Coronary artery (tissue), 2 donors: ENCODE measurements at regions not wholly inside any gene's neighbourhood (a gene's known extent, or its start where the extent isn't known, plus 50 kb on each side); places are given as distances from the start of the nearest gene placed in this dataset.

Experiments used
- DNase-seq: peaks from one replicate; pipeline ENCODE4 v3.0.0-alpha.2; 2017; ENCODE audit warnings: low spot score
- H3K27ac ChIP-seq, 2 donors: fragments of 200-600 bp; sonication (generic); one replicate each; pipeline ENCODE4 v1.5.1; 2016 to 2019
- H3K4me3 ChIP-seq: fragments of 200-600 bp; sonication (generic); 2 replicates; pipeline ENCODE4 v1.5.1; 2016; ENCODE audit warnings: mild to moderate bottlenecking, moderate library complexity
- CTCF ChIP-seq: fragments of 200-600 bp; sonication (generic); IDR thresholded peaks from one replicate; pipeline ENCODE4 v1.5.1; 2019; ENCODE audit warnings: antibody characterized with exemption

- Histone ChIP-seq H3K4me3 (no peak overlapping the region), H3K27ac (peak overlapping the region; percentile 9 to 43)
- DNase-seq: no peak
- TF ChIP-seq CTCF: no peak
Observed at GRCh38 chr3:124269619-124270018, 277.7 kb upstream of the ROPN1 start.

GRCh38 chr3:124272605-124273151, 280.8 kb upstream of the ROPN1 start:
- DNase-seq: peak; percentile 87
- no peak overlapping the region for H3K4me3 ChIP-seq
- no peak for TF ChIP-seq CTCF
- peak overlapping the region; percentile 90 to 98 for H3K27ac ChIP-seq

- no peak for TF ChIP-seq CTCF
- DNase-seq: no peak
- Histone ChIP-seq H3K27ac (peak overlapping the region; percentile 90 to 98), H3K4me3 (no peak overlapping the region)
Observed at GRCh38 chr3:124273651-124274050, 281.7 kb upstream of the ROPN1 start.

GRCh38 chr3:124274051-124274450, 282.1 kb upstream of the ROPN1 start:
- H3K4me3 ChIP-seq: no peak overlapping the region
- no peak for DNase-seq
- TF ChIP-seq CTCF: no peak
- H3K27ac ChIP-seq: peak overlapping the region; percentile 90 to 98

- peak; percentile 77 for DNase-seq
- TF ChIP-seq CTCF: no peak
- Histone ChIP-seq H3K27ac (peak overlapping the region; percentile 90 to 98), H3K4me3 (no peak overlapping the region)
Observed at GRCh38 chr3:124275412-124275811, 283.5 kb upstream of the ROPN1 start.

GRCh38 chr3:124276133-124276532, 284.2 kb upstream of the ROPN1 start:
- Histone ChIP-seq H3K27ac (peak overlapping the region; percentile 90 to 98), H3K4me3 (no peak overlapping the region)
- no peak for TF ChIP-seq CTCF
- no peak for DNase-seq

- TF ChIP-seq CTCF: no peak
- Histone ChIP-seq H3K27ac (peak overlapping the region; percentile 90 to 98), H3K4me3 (no peak overlapping the region)
- DNase-seq: no peak
Observed at GRCh38 chr3:124276539-124277143, 284.7 kb upstream of the ROPN1 start.
